ENCODE measurements at regions not wholly inside any gene's neighbourhood (a gene's known extent, or its start where the extent isn't known, plus 50 kb on each side); places are given as distances from the start of the nearest gene placed in this dataset.
A peak's percentile ranks its signal among the peaks of the same experiment; 100 is the strongest.
"Not testable (repeated sequence)": the region's sequence is repeated elsewhere in the genome, so short reads cannot be mapped to it uniquely, and the experiment has no call there.

DNA sequence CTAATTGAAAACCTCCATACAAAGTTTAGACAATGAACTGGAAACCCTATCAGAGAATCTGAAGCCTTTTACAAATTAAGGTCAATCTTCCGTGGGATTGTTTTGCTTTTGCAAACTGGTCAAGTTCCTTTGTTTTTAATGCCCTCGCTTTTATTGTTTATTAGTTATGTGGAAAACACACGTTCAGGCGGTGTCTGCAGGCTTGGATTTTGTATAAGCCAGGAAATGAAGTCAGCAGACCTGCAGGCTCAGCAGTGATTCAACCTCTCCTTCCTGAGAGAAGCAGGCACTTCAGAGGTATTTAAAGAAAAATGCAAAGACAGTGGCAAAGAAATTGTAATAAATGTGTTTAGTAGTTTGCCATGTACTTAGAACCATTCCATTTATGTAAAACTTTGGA lies 103.4 kb upstream of the PDE10A start:
- H3K27me3 ChIP-seq = no peaks in the 10 kb centered on the region
- no peaks in the 10 kb centered on the region for H3K36me3 ChIP-seq
- DNase-seq (ENCODE audit: low read depth in 1 of 2, low spot score in 1 of 2) = peak in 1 of 2 donors; percentile 57
- H3K4me3 ChIP-seq = no peak overlapping the region
- TF ChIP-seq, protein P1, sequence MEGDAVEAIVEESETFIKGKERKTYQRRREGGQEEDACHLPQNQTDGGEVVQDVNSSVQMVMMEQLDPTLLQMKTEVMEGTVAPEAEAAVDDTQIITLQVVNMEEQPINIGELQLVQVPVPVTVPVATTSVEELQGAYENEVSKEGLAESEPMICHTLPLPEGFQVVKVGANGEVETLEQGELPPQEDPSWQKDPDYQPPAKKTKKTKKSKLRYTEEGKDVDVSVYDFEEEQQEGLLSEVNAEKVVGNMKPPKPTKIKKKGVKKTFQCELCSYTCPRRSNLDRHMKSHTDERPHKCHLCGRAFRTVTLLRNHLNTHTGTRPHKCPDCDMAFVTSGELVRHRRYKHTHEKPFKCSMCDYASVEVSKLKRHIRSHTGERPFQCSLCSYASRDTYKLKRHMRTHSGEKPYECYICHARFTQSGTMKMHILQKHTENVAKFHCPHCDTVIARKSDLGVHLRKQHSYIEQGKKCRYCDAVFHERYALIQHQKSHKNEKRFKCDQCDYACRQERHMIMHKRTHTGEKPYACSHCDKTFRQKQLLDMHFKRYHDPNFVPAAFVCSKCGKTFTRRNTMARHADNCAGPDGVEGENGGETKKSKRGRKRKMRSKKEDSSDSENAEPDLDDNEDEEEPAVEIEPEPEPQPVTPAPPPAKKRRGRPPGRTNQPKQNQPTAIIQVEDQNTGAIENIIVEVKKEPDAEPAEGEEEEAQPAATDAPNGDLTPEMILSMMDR (IDR thresholded peaks at IDR 0.05; ENCODE audit: low read depth, low read length) = no peak
- no peaks in the 10 kb centered on the region for H3K9me3 ChIP-seq (ENCODE audit: low read depth)
- no peak overlapping the region for H3K27ac ChIP-seq
- H3K4me1 ChIP-seq (ENCODE audit: low read depth) = no peaks in the 10 kb centered on the region

DNA sequence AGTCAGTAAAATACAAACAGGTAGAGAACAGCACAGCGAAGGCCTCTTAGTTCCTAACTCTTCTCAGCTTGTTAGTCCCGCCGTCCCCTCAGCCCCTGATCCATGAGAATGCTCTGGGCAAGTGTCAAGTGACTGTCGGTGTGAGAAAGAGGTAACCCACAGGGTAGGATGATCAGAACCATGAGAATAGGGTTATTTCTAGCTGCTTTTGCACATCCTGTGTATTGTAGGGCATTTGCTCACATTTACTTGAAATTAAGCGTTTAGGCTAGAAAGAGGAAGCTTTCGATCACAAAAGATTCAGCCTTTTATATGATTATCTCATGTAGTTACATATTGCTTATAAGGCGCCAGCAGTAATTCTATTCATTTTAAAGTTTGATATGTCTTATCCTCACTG lies 103.0 kb upstream of the PDE10A start:
- TF ChIP-seq, protein P1 (IDR thresholded peaks at IDR 0.05; ENCODE audit: low read depth, low read length) = no peak
- Histone ChIP-seq H3K4me1 (ENCODE audit: low read depth) (no peaks in the 10 kb centered on the region), H3K27me3 (no peaks in the 10 kb centered on the region), H3K27ac (no peak overlapping the region), H3K9me3 (ENCODE audit: low read depth) (no peaks in the 10 kb centered on the region), H3K36me3 (no peaks in the 10 kb centered on the region), H3K4me3 (no peak overlapping the region)
- no peak for DNase-seq (ENCODE audit: low read depth in 1 of 2, low spot score in 1 of 2)

DNA sequence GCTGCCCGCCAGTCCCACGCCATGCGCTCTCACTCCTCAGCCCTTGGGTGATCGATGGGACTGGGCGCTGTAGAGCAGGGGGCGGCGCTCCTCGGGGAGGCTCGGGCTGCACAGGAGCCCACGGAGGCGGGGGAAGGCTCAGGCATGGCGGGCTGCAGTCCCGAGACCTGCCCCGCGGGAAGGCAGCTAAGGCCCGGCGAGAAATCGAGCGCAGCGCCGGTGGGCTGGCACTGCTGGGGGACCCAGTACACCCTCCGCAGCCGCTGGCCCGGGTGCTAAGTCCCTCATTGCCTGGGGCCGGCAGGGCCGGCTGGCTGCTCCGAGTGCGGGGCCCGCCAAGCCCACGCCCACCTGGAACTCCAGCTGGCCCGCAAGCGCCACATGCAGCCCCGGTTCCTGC lies 102.2 kb upstream of the PDE10A start:
- H3K4me1 ChIP-seq (ENCODE audit: low read depth); H3K4me3 ChIP-seq; H3K36me3 ChIP-seq; H3K9me3 ChIP-seq (ENCODE audit: low read depth); H3K27me3 ChIP-seq; H3K27ac ChIP-seq; DNase-seq (ENCODE audit: low read depth in 1 of 2, low spot score in 1 of 2): not testable (repeated sequence)

DNA sequence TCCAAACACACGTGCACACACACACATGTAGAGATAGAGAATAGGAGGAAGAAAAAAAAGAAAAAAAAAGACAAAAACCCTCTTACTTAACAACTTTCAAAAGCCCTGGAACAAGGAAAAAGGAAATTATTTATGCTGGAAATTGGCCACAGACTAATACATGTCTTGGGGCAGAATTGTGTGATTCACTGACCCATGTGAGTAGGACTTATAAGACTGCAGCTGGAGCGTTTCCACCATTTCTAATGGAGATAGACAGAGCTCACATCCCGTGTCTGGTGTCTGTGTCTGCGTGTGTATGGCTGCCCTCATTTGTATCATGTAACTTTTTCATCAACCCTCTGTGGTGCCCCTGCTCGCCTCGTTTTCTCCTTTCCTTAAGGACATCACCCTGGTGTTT lies 99.8 kb upstream of the PDE10A start:
- H3K27me3 ChIP-seq = no peaks in the 10 kb centered on the region
- H3K36me3 ChIP-seq = no peaks in the 10 kb centered on the region
- H3K4me3 ChIP-seq = no peak overlapping the region
- no peaks in the 10 kb centered on the region for H3K4me1 ChIP-seq (ENCODE audit: low read depth)
- TF ChIP-seq, protein P1 (IDR thresholded peaks at IDR 0.05; ENCODE audit: low read depth, low read length) = no peak
- DNase-seq (ENCODE audit: low read depth in 1 of 2, low spot score in 1 of 2) = no peak
- H3K9me3 ChIP-seq (ENCODE audit: low read depth) = no peaks in the 10 kb centered on the region
- no peak overlapping the region for H3K27ac ChIP-seq

DNA sequence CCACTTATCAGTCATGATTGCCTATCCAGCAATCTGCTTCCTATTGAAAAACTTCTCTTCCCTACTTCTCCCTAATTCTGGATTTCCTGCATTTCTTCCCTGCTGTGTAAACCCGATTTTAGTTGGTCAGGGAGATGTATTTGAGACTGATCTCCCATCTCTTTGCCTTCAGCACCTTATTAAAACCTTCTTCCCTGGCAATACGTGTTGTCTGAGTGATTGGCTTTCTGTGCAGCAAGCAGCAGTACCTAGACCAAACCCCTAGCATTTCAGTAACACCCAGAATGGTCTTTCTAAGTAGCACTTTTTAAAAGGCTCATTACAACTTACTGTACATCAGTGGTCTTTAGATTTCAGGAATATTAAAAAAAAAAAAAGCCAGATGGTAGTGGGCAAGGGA lies 99.1 kb upstream of the PDE10A start:
- no peak for DNase-seq (ENCODE audit: low read depth in 1 of 2, low spot score in 1 of 2)
- Histone ChIP-seq H3K36me3 (no peaks in the 10 kb centered on the region), H3K27ac (no peak overlapping the region), H3K4me1 (ENCODE audit: low read depth) (no peaks in the 10 kb centered on the region), H3K9me3 (ENCODE audit: low read depth) (no peaks in the 10 kb centered on the region), H3K27me3 (no peaks in the 10 kb centered on the region), H3K4me3 (no peak overlapping the region)
- TF ChIP-seq, protein P1 (IDR thresholded peaks at IDR 0.05; ENCODE audit: low read depth, low read length) = no peak

DNA sequence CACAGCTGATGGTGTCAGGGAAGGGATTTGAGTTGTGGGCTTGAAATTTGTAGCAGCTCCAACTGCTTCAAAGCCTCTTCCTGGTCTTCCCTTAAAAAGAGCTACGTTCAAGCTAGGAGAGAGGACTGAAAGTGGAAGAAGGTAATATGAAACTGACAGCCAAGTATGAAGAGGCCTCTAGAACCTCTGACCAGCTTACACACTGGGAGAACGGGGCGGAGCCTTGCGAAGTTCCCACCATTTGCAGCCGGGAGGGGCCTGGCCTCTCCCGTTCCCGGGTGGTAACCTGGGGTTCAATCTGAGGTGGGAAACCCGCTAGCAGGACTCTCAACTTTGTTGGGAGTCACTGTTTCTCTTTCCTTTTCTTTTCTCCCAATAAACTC lies 97.8 kb upstream of the PDE10A start:
- Histone ChIP-seq H3K9me3 (ENCODE audit: low read depth) (no peaks in the 10 kb centered on the region), H3K4me3 (no peak overlapping the region), H3K27ac (no peak overlapping the region), H3K27me3 (no peaks in the 10 kb centered on the region), H3K4me1 (ENCODE audit: low read depth) (no peaks in the 10 kb centered on the region), H3K36me3 (no peaks in the 10 kb centered on the region)
- DNase-seq (ENCODE audit: low read depth in 1 of 2, low spot score in 1 of 2) = no peak
- TF ChIP-seq, protein P1 (IDR thresholded peaks at IDR 0.05; ENCODE audit: low read depth, low read length) = no peak
